NCI-H748 treated with DMSO at 0.1 percent for 48 hours (cell line): ENCODE measurements at regions not wholly inside any gene's neighbourhood (a gene's known extent, or its start where the extent isn't known, plus 50 kb on each side); places are given as distances from the start of the nearest gene placed in this dataset.
"Not testable (repeated sequence)": the region's sequence is repeated elsewhere in the genome, so short reads cannot be mapped to it uniquely, and the experiment has no call there.

Experiments used
- DNase-seq: peaks from one replicate; lab custom pipeline; 2025; lab: John Stamatoyannopoulos, UW

DNA sequence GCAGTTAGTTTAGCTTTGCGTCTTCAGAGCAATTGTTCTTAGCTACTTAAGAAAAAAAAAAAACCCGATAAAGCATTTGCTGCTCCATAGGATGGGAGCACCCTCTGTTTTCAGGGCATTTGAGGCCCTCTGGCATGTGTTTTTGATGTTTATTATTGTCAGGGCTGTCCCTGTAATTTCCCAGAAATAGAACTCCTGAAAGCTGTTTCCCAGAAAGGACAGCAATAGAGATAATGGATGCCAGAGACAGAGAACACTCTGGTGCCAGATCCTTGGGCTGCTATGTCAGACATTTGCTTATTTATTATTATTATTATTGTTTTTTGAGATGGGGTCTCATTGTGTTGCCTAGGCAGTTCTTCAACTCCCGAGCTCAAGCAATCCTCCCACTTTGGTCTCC is 201.3 kb downstream of the ALG10 start:
- no peak for DNase-seq

DNA sequence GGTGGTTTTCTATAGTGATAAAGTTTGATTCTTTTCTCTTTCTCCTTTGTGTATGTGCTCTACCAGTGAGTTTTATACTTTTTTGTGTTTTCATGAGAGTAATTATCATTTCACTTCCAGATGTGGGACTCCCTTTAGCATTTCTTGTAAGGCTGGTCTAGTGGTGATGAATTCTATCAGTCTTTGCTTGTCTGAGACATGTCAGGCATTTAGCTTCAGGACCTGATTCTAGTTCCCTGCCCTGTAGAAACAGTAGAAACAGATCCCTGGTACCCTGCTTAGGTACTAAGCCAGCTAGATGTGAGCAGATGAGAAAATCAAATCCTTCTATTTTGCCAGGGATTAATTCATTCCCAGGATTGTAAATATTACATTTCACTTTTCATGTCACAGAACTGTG is 203.7 kb downstream of the ALG10 start:
- not testable (repeated sequence) for DNase-seq

DNA sequence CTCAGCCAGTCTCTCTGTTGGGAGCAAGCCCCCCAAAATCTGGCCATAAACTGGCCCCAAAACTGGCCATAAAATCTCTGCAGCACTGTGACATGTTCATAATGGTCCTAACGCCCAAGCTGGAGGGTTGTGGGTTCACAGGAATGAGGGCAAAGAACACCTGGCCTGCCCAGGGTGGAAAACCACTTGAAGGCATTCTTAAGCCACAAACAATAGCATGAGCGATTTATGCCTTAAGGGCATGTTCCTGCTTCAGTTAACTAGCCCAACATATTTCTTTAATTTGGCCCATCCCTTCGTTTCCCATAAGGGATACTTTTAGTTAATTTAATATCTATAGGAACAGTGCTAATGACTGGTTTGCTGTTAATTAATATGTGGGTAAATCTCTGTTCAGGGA is 205.8 kb downstream of the ALG10 start:
- DNase-seq = not testable (repeated sequence)

DNA sequence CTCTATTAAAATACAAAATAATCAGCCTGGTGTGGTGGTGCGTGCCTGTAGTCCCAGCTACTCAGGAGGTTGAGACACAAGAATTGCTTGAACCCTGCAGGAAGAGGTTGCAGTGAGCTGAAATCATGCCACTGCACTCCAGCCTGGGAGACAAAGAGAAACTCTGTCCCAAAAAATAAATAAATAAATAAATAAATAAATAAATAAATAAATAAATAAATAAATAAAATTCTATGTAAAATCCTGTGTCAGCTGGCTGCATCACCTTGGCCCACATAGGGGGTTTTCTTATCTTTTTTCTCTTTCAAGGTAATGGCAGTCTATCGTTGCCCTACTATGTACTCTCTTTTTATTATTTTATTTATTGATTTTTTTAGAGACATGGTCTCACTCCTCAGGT is 206.7 kb downstream of the ALG10 start:
- not testable (repeated sequence) for DNase-seq

DNA sequence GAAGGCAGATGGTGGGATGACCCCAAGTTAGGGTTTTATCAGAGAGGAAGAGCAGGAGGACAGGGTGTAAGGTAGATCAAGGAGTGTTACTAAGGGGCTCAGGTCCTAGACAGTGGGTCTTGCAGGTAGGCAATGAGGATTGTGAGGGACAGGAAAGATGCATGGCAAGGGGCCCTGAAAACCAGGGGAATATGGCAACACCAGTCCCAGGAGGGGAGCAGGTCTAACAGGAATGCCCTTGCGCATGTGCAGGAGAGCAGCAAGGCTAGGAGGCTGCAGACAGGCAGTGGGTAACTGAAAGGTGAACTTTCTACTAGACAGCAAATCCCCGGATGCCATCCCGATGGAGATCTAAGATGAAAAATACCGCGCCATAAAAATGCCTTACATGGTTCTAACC is 211.3 kb downstream of the ALG10 start:
- DNase-seq = no peak

DNA sequence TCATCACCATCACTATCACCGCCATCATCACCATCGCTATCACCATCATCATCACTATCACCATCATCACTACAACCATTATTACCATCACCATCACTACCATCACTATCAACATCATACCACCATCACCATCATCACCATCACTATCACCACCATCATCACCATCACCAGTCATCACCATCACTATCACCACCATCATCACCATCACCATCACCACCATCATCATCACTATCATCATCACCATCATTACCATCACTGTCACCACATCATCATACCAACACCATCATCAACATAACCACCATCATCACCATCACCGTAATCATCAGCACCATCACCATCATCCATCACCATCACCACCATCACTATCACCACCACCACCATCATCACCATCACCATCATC is 213.8 kb downstream of the ALG10 start:
- DNase-seq = no peak

DNA sequence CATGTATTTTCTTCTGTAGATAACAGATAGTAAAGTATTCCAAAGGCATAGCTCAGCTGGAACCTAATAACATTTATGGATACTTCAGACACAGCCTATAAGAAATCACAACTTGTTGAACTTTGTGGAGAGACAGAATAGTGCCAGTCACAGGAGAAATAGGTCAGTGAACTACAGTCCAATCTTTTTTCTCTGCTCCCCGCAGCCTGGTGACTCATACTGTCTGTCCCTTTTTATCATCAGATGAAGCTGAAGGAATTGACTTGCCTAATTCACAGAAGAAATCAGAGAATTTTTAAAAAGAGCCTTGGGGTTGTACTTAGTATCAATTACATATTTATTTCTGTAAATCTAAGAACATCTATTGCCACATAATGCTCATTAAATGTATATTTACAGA is 222.3 kb downstream of the ALG10 start:
- no peak for DNase-seq

DNA sequence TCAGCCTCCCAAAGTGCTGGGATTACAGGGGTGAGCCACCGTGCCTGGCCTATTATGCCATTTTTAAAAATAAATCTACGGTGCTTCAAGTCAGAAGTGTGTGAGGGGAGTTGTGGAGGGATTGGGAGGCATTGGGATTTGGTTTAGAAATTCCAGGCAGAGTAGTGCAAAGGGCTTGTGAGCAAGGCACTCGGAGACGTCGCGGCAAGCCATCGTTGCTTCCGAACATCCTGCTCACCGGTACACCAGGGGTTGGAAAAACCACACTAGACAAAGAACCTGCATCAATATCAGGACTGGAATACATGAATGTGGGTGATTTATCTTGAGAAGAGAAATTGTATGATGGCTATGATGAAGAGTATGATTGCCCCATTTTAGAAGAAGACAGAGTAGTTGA is 227.0 kb downstream of the ALG10 start:
- DNase-seq = no peak

DNA sequence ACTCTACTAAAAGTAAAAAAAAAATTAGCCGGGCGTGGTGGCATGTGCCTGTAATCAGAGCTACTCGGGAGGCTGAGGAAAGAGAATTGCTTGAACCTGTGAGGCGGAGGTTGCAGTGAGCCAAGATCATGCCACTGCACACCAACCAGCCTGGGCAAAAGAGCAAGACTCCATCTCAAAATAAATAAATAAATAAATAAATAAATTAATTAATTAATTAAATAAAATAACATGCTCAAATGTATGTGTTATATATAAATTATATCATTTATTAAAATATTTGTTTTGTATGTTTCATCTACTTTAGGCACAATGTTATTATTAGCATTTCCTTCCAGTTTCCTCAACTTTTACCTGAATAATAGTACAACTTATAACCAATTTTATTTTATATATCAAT is 229.6 kb downstream of the ALG10 start:
- not testable (repeated sequence) for DNase-seq

DNA sequence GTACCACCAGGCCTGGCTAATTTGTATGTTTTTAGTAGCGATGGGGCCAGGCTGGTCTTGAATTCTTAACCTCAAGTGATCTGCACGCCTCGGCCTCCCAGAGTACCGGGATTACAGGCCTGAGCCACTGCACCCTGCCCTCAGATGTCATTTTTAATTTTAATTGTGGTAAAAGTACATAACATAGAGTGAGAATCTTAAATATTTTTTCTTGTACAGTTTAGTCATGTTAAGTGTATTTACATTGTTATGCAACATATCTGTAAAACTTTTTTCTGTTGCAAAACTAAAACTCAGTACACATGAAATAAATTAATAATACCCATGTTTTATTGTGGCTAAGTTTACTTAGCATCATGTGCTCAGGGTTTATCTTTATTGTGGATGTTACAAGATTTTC is 231.4 kb downstream of the ALG10 start:
- no peak for DNase-seq

DNA sequence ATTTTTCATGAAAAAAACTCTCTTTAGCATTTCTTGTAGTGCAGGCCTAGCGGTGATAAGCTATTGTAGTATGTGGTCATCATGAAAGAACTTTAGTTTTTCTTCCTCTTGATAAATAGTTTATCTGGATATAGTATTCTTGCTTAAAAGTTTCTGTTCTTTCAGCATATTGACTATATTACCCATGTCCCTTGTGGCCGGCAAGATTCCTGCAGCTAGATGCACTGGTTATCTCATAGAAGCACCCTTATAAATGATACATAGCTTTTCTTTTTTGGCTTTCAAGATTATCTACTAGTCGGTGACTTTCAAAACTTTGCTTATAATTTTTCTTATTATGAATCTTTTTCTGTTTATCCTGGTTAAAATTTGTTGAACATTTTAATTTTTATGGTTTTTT is 234.8 kb downstream of the ALG10 start:
- DNase-seq = no peak

DNA sequence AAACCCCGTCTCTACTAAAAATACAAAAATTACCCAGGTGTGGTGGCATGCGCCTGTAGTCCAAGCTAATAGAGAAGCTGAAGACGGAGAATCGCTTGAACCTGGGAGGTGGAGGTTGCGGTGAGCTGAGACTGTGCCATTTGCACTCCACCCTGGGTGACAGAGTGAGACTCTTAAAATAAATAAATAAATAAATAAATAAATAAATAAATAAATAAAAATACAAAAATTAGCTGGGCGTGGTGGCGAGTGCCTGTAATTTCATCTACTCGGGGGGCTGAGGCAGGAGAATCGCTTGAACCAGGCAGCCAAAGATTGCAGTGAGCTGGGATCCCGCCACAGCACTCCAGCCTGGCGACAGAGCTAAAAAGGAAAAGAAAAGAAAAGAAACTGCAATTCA is 239.8 kb downstream of the ALG10 start:
- DNase-seq = not testable (repeated sequence)

DNA sequence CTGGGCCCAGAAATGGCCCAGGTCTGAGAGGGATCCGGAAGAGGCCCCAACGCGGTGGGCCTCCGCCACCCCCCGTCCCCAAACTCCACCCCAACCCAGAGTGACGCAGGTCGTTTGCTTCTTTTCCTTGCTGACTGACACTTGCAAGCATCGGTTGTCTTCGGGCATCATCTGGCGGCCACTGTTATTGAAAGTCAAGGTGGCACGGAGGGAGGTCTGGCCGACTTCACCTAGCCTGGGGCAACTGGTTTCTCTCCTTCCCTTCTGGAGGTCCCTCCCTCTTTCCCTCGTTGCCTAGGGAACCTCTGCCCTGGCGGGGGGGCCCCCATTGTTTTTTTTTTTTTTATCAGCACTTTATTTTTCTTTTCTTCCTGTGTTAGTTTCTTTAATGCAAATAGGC is 241.8 kb downstream of the ALG10 start:
- DNase-seq = no peak

DNA sequence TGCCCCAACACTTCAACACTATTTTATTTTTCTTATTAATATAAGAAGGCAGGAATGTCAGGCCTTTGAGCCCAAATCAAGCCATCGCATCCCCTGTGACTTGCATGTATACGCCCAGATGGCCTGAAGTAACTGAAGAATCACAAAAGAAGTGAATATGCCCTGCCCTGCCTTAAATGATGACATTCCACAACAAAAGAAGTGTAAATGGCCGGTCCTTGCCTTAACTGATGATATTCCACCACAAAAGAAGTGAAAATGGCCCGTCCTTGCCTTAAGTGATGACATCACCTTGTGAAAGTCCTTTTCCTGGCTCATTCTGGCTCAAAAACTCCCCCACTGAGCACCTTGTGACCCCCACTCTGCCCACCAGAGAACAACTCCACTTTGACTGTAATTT is 251.4 kb downstream of the ALG10 start:
- not testable (repeated sequence) for DNase-seq

DNA sequence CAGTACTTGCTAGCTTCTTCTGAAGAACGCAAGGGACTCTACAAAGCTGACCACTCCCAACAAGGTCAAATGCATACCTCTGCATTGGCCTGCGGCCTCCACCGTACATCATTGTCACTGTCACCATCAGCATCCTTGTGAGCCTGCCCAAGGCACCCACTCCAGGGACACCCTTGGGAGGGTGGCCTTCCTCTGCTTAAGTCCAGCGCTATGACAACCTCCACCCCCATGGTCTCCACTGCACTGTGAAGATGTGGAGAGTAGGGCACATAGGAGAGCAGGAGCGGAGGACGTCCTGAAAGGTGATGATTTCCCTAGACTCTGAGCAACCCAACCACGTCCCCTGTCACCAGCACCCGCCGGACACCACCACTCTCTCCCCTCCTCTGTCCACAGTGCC is 252.8 kb downstream of the ALG10 start:
- no peak for DNase-seq

DNA sequence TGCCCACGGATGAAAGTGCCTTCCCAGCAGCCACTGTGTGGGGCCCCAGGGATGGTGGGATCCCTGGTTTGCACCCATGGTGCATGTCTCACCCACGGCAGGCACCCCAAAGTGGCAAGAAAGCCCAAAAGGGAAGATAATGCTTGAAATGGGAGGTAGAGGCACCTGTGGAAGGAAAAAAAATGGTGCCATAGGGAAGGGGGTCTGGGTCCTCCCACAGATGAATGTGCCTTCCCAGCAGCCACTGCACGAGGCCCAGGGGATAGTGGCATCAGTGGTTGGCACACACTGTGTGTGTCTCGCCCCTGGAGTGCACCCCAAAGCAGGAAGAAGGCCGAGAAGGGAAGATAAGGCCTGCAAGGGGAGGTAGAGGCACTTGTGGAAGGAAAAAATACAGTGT is 264.2 kb downstream of the ALG10 start:
- DNase-seq = no peak

DNA sequence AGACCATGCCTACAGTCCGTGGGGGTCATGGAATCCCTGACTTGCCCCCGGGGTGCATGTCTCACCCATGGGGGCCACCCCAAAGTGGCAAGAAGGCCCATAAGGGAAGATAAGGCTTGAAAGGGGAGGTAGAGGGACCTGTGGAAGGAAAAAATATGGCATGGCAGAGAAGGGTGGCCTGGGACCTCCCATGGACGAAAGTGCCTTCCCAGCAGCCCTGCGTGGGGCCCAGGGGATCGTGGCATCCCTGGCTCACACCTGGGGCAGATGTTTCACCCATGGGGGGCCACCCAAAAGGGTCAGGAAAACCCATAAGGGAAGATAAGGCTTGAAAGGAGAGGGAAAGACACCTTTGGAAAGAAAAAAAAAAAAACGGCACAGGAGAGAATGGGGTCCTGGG is 264.6 kb downstream of the ALG10 start:
- no peak for DNase-seq

DNA sequence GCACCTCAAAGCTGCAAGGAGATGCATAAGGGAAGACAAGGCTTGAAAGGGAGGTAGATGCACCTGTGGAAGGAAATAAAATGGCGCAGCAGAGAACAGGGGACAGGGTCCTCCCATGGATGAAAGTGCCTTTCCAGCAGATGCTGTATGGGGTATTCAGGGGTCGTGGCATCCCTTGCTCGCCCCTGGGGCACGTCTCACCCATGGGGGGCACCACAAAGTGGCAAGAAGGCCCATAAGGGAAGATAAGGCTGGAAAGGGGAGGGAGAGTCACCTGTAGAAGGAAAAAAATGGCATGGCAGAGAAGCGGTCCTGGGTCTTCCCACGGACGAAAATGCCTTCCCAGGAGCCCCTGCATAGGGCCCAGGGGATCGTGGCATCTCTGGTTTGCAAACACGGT is 265.1 kb downstream of the ALG10 start:
- no peak for DNase-seq

DNA sequence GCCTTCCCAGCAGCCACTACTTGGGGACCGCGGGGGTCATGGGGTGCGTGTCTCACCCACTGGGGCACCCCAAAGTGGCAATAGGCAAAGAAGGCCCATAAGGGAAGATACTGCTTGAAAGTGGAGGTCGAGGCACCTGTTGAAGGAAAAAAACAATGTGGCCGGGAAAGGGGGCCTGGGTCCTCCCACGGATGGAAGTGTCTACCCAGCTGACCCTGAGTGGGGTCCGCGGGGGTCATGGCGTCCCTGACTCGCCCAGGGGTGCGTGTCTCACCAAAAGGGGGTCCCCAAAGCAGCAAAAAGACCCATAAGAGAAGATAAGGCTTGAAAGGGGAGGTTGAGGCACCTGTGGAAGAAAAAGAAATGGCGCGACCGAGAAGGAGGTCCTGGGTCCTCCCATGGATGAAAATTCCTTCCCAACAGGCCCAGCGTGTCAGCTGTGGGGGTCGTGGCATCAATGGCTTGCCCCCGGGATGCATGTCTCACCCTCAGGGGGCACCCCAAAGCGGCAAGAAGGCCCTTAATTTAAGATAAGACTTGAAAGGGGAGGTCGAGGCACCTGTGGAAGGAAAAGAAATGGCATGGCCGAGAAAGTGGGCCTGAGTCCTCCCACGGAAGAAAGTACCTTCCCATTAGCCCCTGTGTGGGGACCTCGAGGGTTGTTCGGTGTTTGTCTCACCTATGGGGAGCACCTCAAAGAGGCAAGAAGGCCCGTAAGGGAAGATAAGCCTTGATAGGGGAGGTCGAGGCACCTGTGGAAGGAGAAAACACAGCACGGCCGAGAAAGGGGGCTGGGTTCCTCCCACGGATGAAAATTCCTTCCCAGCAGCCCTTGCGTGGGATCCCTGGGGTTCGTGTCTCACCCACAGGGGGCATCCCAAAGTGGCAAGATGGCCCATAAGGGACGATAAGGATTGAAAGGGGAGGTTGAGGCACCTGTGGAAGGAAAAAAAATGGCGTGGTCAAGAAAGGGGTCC is 266.0 kb downstream of the ALG10 start:
- DNase-seq = no peak

DNA sequence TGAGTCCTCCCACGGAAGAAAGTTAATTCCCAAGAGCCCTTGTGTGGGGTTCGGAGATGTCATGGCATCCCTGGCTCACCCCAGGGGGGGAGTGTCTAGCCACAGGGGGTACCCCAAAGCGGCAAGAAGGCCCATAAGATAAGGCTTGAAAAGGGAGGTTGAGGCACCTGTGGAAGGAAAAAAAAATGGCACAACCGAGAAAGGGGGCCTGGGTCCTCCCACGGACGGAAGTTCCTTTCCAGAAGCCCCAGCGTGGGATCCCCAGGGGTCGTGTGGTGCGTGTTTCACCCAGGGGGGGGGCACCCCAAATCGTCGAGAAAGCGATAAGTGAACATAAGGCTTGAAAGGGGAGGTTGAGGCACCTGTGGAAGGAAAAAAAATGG is 266.7 kb downstream of the ALG10 start:
- no peak for DNase-seq

DNA sequence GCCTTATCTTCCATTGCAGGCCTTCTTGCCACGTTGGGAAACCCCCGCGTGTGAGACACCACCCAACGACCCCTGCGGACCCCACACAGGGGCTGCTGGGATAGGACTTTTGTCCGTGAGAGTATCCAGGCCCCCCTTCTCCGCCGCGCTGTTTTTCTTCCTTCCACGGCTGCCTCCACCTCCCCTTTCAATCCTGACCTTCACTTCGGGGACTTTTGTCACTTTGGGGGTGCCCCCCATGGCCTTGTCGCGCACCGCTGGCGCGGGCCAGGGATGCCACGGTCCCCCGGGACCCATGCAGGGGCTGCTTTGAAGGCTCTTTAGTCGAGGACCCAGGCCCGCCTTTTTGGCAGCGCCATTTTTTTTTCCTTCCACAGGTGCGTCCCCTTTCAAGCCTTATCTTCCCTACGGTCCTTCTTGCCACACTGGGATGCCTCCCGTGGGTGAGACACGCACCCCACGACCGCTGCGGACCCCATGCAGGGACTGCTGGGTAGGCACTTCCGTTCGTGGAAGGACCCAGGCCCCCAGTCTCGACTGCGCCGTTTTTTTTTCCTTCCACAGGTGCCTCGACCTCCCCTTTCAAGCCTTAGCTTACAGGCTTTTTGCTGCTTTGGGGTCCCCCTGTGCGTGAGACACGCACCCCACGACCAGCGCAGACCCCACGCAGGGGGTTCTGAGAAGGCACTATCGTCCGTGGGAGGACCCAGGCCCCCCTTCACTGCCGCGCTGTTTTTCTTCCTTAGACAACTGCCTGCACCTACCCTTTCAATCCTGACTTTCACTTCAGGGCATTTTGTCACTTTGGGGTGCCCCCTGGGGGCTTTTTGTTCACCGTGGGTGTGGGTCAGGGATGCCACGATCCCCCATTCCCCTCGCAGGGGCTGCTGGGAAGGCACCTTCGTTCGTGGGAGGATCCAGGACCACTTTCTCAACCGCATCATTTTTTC is 267.4 kb downstream of the ALG10 start:
- DNase-seq = no peak

DNA sequence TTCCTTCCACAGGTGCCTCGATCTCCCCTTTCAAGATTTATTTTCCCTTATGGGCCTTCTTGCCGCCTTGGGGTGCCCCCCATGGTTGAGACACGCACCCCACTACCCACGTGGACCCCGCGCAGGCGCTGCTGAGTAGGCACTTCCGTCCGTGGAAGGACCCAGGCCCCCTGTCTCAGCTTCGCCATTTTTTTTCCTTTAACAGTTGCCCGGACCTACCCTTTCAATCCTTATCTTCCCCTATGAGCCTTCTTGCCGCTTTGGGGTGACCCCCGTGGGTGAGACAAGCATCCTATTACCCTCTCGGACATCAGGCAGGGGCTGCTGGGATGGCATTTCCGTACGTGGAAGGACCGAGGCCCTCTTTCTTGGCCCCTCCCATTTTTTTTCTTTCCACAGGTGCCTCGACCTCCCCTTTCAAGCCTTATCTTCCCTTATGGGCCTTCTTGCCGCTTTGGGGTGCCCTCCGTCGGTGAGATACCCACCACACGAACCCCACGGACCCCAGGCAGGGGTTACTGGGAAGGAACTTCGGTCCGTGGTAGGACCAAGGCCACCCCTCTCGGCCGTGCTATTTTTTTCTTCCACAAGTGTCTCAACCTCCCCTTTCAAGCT is 268.2 kb downstream of the ALG10 start:
- DNase-seq = no peak
